GM19023 (cell line): ENCODE measurements at regions not wholly inside any gene's neighbourhood (a gene's known extent, or its start where the extent isn't known, plus 50 kb on each side); places are given as distances from the start of the nearest gene placed in this dataset.

Experiments
- ATAC-seq: cut with Tn5 transposase; IDR thresholded peaks from one replicate; pipeline ENCODE4 v1.9.1; 2021; ENCODE audit warnings: mild to moderate bottlenecking, moderate library complexity; ENCODE audit not compliant: unreplicated experiment

DNA sequence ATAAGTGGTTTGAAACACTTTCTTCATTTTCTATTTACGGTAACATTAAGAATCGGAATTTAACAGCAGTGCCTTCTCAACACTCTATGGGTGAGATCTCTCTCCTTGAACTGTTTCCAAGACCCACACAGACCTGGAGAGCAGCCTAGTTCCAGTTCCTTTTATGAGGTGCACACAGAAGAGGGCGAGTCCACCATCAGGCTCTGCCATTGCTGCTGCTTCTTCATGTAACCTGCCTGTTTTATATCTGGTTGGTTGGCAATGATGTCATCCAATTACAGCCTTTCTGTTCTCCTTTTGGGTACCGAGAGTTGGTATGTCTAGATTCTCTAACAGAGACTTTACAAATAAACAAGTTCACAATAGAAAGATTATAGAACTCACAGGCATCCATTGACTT, 225.7 kb downstream of the UTP18 start:
- ATAC-seq = no peak

DNA sequence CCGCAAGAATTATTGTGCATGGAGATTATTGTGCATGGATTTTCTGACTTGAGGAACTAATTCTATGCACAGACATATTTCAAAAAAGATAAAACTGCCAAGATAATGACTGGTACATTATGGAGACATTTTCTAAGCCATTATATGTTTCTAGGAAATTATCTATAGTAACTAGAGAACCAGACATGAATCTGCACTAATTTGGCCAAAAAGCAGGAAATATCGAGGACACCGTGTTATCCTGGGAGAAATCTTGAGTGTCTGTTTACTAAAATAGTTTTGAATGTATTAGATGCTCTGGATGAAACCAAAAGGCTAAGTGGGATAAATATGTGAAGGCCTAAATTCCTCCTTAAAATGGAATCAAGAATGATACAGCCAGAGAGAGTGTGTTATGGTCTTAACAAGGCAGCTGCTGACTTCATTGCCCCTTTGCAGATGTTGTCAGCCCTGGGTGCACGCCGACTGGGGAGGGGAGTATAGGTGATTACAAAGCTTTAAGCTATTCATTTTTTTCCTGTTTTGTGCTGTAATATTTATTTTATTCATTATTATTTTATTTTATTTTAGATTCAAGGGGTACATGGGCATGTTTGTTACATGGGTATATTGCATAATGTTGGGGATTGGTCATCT, 226.7 kb downstream of the UTP18 start:
- ATAC-seq = no peak

DNA sequence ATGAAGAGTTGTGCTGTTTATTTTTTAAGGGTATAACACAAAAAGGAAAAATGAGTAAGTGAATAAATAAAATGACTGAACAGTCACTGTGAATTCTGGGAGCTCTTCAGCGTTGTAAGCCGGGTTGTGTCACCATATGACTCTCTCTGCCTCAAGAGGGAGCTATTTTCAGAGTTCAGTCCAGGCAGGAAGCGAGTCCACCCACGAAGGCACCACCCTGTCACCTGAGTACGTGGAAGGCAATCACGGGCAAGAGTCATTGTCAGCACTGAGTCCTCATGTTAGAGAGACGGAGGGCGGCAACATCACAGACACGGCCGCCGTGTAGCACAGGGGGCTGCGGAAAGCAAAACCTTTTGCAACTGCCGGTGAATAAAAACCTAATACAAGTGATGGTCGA, 227.6 kb downstream of the UTP18 start:
- ATAC-seq = no peak

DNA sequence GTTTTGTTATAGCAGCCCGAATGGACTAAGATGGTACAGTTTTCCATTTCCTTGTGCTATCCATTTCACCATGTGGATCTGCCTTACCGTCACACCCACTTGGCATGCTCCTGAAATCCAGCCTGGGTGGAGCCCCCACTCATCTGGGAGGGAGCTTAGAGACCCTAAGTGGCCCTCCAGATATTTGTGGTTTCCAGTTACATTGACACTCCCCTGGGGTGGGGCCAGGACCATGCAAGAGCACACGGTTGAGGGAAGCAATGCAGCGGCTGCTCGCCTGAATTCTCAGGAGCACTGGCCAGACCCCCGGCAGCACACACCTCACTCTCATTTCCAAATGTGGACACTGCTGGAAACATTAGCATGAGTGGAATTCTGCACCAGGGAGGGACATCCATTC, 231.1 kb downstream of the UTP18 start:
- no peak for ATAC-seq

DNA sequence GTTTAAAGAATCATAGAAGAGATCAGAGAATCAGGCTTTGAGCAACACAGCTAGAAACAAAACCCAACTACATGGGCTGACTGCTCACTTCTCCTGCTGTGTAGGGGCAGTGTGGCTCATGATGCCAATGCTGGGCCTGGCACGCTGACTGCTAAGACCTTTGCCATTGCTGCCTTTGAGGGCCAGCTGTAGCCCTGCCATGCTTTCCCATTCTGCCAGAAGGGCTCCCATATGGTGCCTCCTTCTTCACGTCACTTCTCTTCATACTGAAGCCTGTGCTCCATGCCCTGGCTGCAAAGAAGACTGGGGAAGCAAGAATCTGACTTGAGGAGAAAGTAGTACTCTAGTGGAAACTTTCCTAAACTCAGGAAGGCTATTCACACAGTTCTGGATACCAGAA, 232.9 kb downstream of the UTP18 start:
- ATAC-seq = no peak

DNA sequence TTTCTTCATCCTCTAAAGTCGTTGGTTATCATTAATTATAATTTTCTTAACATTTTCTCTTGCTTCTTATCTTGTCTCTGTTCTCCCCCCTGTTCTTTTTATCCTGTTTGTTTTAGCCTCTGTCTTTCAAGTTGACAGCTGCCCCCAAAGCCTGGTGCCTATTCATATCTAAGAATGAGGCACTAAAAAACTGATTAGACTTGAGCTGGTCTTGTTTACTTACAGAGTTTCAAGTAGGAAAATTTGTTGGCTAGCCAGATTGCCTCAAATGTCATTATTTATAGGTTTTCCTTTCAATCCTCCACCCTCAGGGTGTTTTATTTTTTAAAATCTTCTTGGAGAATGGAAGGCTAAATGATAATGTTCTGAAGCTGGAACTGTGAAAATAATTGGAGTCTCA, 236.0 kb downstream of the UTP18 start:
- no peak for ATAC-seq

DNA sequence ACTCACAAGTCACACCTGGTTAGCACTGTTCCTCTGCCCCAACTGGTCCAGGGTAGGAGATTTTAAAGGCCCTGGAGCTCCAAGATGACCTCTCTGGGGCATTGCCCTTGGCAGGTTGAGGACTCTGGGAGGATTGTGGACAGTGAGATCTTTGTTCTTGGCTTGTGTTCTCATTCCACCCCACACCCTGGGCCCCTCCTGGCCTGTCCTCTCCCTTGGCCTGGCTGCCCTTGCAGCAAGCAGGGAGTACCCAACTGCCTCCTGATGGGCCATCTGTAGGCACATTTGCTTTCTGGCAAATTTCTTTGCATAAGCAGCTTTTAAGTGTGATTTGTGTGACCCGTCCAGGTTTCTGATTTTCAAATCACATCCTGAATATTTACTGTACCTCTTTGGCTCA, 239.6 kb downstream of the UTP18 start:
- no peak for ATAC-seq

DNA sequence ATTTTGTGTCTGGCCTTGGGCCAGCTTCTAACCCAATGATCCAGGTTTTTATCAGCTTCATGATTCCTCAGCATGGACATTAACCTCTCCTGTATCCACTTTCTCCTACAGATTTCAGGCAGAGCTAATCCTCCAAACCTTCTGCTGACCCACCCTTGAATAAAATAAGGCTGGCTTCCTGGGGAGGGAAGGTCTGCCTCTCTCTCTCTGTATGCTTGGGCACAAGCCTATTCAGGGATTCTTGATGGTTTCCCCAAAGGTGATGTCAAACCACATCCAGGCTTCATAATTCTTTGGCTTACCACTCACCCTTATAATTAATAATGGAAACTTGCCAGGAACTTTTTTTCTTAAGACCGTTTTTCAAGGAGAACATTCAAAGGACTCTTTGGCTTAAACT, 240.1 kb downstream of the UTP18 start:
- no peak for ATAC-seq

DNA sequence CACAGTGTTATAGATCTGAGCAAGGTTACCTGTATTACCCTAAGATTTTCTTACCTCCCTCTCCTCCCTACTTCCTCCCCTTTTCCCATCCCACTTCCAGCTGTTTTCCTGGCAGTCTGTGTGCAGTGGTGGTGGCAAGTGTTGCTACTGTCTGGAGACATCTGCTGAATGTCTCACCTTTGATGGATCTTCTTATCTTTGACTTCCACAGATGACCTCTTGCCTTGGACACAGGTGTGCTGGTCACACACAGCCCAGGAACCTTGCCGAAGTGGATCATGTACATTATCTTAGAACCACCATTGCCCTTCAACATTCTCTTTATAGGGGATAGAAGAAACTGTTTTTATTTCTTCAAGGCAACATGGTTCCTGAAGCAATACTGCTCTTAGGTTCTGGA, 245.1 kb downstream of the UTP18 start:
- ATAC-seq = no peak

DNA sequence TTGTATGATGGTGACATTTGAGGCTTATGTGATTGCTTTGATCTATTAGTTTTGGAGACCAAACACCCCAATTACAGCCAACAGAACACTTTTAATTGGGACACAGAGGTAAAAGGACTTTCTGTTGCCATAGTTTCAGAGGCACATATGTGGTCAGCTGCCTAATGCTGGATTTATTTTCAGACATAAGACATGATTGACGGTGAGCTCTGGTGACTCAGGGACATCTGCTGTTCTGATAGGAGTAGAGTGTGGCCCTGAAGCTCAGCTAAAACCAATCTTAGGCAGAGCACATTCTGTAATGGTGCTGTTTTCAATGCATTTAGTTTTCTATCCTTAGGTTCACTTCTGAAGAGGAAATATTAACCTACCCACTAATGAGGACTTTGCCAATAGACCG, 247.1 kb downstream of the UTP18 start:
- no peak for ATAC-seq

DNA sequence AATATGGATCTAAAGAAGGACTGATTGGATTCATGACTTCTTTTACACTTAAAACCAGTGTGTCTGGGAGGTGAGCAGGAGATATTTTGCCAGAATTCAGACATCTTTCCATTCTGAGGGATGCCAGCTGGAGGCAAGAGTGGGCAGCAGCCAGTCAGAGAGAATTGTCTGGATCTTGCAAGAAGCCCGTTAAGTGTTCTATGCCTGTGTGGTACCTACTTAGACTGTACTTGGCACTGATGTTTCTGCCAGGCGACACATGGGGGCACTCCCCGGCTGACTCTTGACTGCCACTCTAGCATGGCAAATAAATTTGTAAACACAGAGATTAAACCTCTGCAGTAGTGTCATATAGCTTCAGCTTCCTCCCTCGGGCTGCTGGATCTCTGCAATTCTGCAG, 247.7 kb downstream of the UTP18 start:
- ATAC-seq = no peak

DNA sequence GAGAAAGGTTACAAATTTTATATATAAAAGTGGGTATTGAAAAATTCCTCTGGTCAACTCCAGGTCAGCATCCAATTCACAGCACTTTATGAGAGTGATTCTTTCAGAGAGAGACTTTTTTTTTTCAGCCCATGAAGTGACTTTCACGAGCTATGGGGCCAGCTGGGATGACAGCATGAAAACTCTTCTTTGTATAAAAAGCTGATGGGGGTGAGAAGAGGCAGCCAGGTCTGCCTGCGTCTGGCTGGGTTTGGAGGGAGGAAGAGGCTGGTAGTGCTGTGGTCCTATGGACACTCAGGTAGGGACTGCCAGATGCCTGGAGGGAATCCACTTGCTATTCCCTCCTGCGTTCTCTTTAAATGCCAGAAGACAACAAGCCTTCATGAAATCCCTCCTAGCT, 250.6 kb downstream of the UTP18 start:
- no peak for ATAC-seq

DNA sequence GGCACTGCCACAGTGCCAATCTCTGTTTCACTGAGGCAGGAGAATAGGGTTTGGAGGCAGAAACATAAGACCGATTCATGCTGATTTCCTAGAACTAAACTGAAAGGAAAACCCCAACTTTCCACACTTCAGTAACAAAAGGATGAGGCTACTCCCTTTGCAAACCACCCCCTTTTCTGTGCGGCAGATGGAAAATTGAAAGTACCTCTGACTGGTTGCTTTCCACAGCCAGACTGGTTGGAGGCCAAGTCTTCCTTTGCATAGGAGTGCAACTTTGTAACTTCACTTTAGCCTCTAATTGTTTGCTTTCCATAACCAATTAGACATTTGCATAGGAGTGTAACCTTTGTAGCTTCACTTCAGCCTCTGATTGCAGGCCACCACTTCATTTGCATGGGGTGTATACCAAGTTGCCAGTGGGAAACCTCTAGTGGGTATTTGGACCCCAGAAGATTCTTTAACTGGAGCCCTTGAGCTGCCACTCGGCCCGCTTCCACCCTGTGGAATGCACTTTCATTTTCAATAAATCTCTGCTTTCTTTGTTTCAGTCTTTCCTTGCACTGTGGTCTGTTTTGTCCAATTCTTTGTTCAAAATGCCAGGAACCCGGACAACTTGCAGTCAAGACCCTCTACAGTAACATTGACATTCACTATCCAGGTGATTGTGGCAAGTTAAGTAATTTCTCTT, 252.0 kb downstream of the UTP18 start:
- no peak for ATAC-seq

DNA sequence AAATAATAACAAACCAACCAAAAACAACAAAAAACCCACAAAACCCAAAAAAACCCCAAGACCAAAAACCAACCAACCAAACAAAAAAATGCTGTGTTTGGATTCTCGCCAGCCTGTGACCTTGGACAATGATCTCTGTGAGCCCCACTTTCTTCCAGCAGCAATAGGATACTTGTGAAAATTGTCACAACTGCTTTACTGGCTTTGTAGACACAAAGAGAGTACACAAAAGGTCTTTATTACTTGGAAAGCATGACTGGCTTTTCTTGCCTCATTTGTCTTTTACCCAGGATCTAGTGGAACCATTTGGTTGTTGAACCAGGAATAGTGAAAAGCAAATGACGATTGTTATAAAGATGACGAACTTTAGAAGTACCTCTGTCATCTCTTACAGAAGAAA, 256.6 kb downstream of the UTP18 start:
- no peak for ATAC-seq

DNA sequence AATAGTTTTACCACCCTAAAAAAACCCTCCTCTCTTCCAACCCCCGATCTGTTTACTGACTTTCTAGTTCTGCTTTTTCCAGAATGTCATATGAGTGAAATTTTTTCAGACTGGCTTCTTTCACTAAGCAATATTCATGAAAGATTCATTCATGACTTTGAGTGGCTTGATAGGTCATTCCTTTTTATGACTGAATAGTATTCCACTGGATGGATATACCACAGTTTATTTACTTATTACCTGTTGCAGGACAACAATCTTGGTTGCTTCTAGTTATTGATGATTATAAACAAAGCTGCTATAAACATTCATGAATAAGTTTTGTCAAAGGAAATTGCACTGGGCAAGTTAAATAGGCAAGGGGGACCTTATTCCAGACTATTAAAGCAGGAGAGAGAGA, 264.2 kb downstream of the UTP18 start:
- no peak for ATAC-seq

DNA sequence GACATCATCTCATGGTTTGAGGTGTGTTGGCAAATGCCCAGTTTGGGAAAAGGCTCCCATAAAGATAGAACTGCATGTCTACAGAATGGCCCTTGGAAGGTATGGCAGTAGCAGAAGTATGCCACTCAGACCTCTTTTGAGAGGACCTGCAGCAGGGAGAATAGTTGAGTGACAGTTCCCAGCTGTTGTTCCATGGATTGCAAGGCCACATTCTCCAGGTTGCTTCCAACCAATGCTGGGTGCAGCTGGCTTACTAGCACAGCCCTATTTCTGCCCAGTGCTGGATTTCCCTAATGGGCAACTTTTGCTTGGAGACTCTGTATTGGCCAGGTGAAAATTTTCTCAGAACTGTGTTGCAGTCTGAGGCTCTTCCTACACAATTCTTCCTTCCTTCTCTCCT, 266.2 kb downstream of the UTP18 start:
- no peak for ATAC-seq

DNA sequence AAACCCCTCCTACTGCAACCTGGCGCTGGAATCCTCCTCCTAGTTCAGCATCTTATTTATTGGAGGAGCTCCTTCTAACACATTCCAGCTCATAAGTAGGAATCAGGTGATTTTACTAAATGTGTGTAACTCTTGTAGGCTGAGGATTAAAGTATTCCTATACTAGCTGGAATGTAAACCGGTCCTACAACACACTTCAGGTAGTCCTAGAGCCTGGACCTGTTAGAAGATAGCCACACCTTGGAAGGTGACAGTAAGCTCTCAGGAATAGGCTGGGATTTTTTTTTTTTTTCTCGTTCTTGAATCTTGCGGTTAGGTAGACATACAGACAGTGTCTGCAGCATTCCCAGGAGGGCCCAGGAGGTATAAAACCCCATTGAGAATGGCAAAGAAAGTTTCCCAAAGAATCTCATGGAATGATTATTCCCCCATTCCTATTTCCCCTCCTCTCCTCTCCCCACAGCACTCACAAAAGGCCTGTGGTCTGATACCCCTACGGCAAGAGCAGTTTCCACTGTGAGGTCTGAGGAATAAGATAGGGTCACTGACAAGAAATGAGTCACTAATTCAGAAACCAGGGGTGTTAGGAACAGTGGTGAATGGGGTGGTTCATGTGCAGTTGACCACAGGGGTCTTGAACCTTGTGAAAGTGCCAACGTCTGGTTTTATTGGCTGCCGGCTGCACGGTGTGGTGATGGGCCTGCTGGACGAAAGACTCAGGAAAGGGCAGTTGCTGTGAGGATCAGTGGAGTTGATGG, 267.1 kb downstream of the UTP18 start:
- no peak for ATAC-seq

DNA sequence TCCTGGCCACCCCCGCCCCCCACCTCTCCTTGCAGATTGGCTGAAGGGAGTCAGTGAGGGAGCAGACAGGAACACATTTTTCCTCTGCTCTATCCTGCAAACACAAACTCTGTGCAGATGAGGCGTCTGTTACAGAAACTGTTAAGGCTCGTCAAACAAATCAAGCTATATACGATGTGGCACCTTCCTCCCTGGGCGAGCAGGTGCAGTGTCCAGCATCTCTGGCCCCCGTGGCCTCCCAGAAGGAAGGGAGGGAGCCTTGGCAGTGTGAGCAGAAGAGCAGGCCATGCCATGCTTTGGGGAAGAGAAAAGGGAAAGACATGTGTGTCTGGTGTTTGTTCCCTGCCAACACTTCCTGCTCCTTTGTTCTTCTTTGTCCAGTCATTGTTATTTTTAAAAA, 267.8 kb downstream of the UTP18 start:
- ATAC-seq = no peak

DNA sequence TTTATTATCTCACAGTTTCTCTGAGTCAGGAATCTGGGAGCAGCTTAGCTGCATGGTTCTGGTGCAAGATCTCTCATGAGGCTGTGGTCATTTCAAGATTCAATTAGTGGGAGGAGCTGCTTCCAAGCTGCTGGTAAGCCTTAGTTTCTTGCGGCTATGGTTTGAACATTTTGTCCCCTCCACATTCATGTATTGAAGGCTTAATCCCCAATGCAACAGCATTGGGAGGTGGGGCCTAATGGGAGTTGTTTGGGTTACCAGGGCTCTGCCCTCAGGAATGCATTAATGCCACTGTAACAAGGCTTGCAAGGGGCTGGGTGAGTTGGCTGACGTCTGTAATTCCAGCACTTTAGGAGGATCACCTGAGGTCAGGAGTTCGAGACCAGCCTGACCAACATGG, 272.9 kb downstream of the UTP18 start:
- no peak for ATAC-seq

DNA sequence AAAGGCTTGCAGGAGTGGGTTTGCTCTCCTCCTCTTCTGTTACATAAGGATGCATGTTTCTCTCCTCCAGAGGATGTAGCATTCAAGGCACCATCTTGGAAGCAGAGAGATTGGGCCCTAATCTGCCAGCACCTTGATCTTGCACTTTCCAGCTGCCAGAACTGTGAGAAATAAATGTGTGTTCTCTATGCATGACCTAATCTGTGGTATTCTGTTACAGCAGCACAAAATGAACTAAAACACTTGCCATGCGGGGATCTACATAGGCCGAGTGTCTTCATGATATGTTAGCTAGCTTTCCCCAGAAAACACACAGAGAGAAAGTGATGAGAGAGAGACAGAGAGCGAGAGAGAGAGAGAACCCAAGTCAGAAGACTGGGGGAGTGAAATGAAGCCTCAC, 273.5 kb downstream of the UTP18 start:
- no peak for ATAC-seq

DNA sequence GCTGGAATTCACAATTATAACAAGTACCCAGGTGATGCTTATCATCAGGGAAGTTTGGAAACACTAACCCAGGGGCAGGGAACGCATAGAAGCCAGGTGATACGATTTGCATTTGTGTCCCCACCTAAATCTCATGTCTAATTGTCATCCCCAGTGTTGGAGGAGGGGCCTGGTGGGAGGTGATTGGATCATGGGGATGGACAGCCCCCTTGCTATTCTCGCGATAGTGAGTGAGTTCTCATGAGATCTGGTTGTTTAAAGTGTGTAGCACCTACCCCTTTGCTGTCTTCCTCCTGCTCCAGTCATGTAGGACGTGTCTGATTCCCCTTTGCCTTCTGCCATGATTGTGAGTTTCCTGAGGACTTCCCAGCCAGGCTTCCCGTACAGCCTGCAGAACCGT, 276.3 kb downstream of the UTP18 start:
- ATAC-seq = no peak

DNA sequence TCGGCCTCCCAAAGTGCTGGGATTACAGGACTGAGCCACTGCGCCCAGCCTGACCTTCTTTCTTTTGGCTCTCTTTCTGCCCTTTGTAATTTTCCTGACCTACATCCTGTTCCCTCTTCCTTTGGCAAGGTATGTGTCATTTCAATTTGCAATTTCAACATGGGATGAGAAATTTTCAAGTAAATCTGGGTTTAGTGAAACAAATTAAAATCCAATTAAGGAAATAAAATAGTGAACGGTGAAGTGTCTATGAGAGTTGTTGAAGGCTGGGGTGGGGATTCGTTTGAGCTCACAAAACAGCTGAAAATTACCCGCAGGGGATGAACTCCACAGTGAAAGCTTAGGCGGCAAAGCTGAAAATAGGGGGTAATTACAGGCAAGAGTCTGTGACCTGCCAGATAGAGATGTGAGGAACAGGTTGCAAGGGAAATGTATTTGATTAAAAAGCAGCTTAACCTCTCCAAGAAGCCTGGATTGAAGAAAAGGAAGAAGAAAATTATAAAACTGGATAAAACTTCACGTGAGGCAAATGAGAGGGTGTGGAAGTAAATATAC, 277.7 kb downstream of the UTP18 start:
- ATAC-seq = no peak
